K562 (cell line): ENCODE measurements at regions not wholly inside any gene's neighbourhood (a gene's known extent, or its start where the extent isn't known, plus 50 kb on each side); places are given as distances from the start of the nearest gene placed in this dataset.

Experiments used
- ATAC-seq: fragments of 200-7000 bp; cut with Tn5 transposase; 3 replicates; pipeline ENCODE4 v1.9.1; 2020; ENCODE audit warnings: moderate library complexity
- BruUV-seq: library from RNA; stranded (reverse); fragments of 400-500 nt; replicated peaks from 2 replicates; lab custom pipeline; 2021; lab: Mats Ljungman, UMichigan
- CTCF ChIA-PET: fragments of 300-600 bp; formaldehyde crosslinking; extraction: SDS; loops from one replicate; lab custom pipeline; 2021; ENCODE audit warnings: low intra/inter-chr PET ratio; lab: Yijun Ruan, JAX
- POLR2A ChIA-PET: fragments of 300-600, 350-650 bp; sonication (Branson Sonifier 250); formaldehyde crosslinking; extraction: SDS; loops from one replicate; lab custom pipeline; 2021; ENCODE audit warnings: antibody characterized with exemption, inconsistent platforms; lab: Yijun Ruan, JAX
- DNase-seq, 4 experiments: peaks; one replicate each; pipeline versions ENCODE4 v3.0.0 to v3.0.0-alpha.2; 2011 to 2018; ENCODE audit warnings: low spot score in 3 of 4, mixed read lengths in 3 of 4; ENCODE audit errors: extremely low read depth in 1 of 4
- FAIRE-seq: peaks from 2 replicates; lab custom pipeline; 2011; peaks lifted over from hg19 to GRCh38; lab: Jason Lieb, UNC
- H2AFZ ChIP-seq: 2 replicates; pipeline ENCODE4 v1.6.0; 2011; ENCODE audit warnings: low read depth, low read length, control low read depth, inconsistent platforms
- H3K27ac ChIP-seq: fragments of 200-600 bp; 3 replicates; pipeline ENCODE4 v1.8.0; 2011; ENCODE audit warnings: low read depth, mild to moderate bottlenecking, control low read depth, inconsistent platforms, low read length, moderate library complexity, mixed read lengths; ENCODE audit errors: extremely low read depth
- H3K27me3 ChIP-seq, 2 experiments: fragments of 300-600 bp in 1 of 2; 2 replicates in 1 of 2; 3 replicates in 1 of 2; pipeline versions ENCODE4 v1.6.0 to v1.8.0; 2011; ENCODE audit warnings: inconsistent platforms in 2 of 2, low read length in 2 of 2, mild to moderate bottlenecking in 1 of 2, mixed read lengths in 1 of 2, moderate library complexity in 1 of 2; ENCODE audit not compliant: control insufficient read depth in 2 of 2, insufficient read depth in 2 of 2
- H3K36me3 ChIP-seq: fragments of 300-600 bp; 3 replicates; pipeline ENCODE4 v1.8.0; 2011; ENCODE audit warnings: mild to moderate bottlenecking, low read length, inconsistent platforms; ENCODE audit not compliant: control insufficient read depth, insufficient read depth
- H3K4me1 ChIP-seq, 2 experiments: fragments of 200-600 bp in 1 of 2; replicated peaks in 1 of 2; 2 replicates in 1 of 2; 3 replicates in 1 of 2; pipeline versions ENCODE4 v1.5.1 to v1.8.0; 2011; ENCODE audit warnings: inconsistent platforms in 2 of 2, low read length in 2 of 2, mild to moderate bottlenecking in 1 of 2, mixed read lengths in 1 of 2, moderate library complexity in 1 of 2; ENCODE audit not compliant: control insufficient read depth in 2 of 2, insufficient read depth in 2 of 2
- H3K4me2 ChIP-seq: 2 replicates; pipeline ENCODE4 v1.6.1; 2011; ENCODE audit warnings: low read length, control low read depth, inconsistent platforms, mixed read lengths; ENCODE audit not compliant: insufficient read depth
- H3K4me3 ChIP-seq: fragments of 200-600 bp; sonication (generic), shearing (Covaris generic); 2 replicates; pipeline ENCODE4 v1.5.1; 2016; ENCODE audit warnings: control low read depth, inconsistent platforms
- H3K79me2 ChIP-seq: fragments of 200-600 bp; 3 replicates; pipeline ENCODE4 v1.8.0; 2011; ENCODE audit warnings: low read length, inconsistent platforms; ENCODE audit not compliant: control insufficient read depth, insufficient read depth
- H3K9ac ChIP-seq, 2 experiments: 2 replicates each; pipeline versions ENCODE4 v1.6.0 to v1.6.1; 2011; ENCODE audit warnings: low read depth in 2 of 2, low read length in 2 of 2, control low read depth in 1 of 2, inconsistent platforms in 1 of 2, mild to moderate bottlenecking in 1 of 2, mixed read lengths in 1 of 2; ENCODE audit not compliant: insufficient read depth in 1 of 2
- H3K9me1 ChIP-seq: one replicate; pipeline ENCODE4 v1.6.0; 2011; ENCODE audit warnings: inconsistent platforms, mild to moderate bottlenecking, low read length, moderate library complexity; ENCODE audit not compliant: control insufficient read depth, insufficient read depth
- H3K9me3 ChIP-seq: replicated peaks from 2 replicates; pipeline ENCODE4 v1.5.1; 2011; ENCODE audit warnings: low read depth, low read length, inconsistent platforms; ENCODE audit not compliant: control insufficient read depth, insufficient read depth
- H4K20me1 ChIP-seq: replicated peaks from 2 replicates; pipeline ENCODE4 v1.6.1; 2011; ENCODE audit warnings: low read length, inconsistent platforms, mixed read lengths; ENCODE audit not compliant: control insufficient read depth, insufficient read depth
- KDM4B ChIP-seq, 2 experiments: fragments of 450-650 bp in 1 of 2; sonication (generic) in 1 of 2; IDR thresholded peaks; 2 replicates each; pipeline ENCODE4 v1.6.1; 2016 to 2017; ENCODE audit warnings: borderline replicate concordance in 2 of 2, antibody characterized with exemption in 1 of 2, low read depth in 1 of 2, mild to moderate bottlenecking in 1 of 2
- WGBS: fragments of 100-300 bp; shearing (Covaris generic); methylation state at CpG from one replicate; pipeline ENCODE4 v1.1.6; 2016; ENCODE audit warnings: low coverage, mixed read lengths; ENCODE audit not compliant: insufficient coverage; ENCODE audit errors: missing lambda C conversion rate; 5-methylcytosine and 5-hydroxymethylcytosine counted together
- in situ Hi-C: fragments of 300-500 bp; cut with MboI; formaldehyde crosslinking; loops from 4 replicates; pipeline ENCODE4 v1.15.0; 2018; ENCODE audit warnings: inconsistent platforms, mixed read lengths
- intact Hi-C: fragments of 100-400 bp; cut with micrococcal nuclease; formaldehyde crosslinking; loops from 2 replicates; pipeline ENCODE4 v1.14.2; 2022

GRCh38 chr12:16088421-16088820 is 177.3 kb downstream of the DERA start:
- H4K20me1 ChIP-seq: no peaks in the 10 kb centered on the region
- no peaks in the 10 kb centered on the region for H3K27me3 ChIP-seq
- FAIRE-seq (no peak), DNase-seq (no peak), ATAC-seq (no peak)
- no peak overlapping the region for H3K9ac ChIP-seq
- POLR2A ChIA-PET: no interaction called here
- no peak overlapping the region for H3K4me3 ChIP-seq
- 0% methylated on average over 3 of the region's 3 CpGs for WGBS
- H2AFZ ChIP-seq: no peak overlapping the region
- no TSS peak for BruUV-seq
- no peaks in the 10 kb centered on the region for H3K4me1 ChIP-seq
- H3K27ac ChIP-seq: no peak overlapping the region
- CTCF ChIA-PET: no interaction called here
- no peaks in the 10 kb centered on the region for H3K9me3 ChIP-seq
- H3K36me3 ChIP-seq: no peaks in the 10 kb centered on the region
- TF ChIP-seq KDM4B (IDR thresholded peaks at IDR 0.05; ENCODE audit: borderline replicate concordance in 2 of 2, low read depth in 1 of 2): no peak
- no peaks in the 10 kb centered on the region for H3K79me2 ChIP-seq
- in situ Hi-C loops (no loop called here), intact Hi-C loops (no loop called here)
- no peak overlapping the region for H3K4me2 ChIP-seq
- H3K9me1 ChIP-seq: no peaks in the 10 kb centered on the region
